Ovary (tissue), 3 donors: ENCODE measurements at regions not wholly inside any gene's neighbourhood (a gene's known extent, or its start where the extent isn't known, plus 50 kb on each side); places are given as distances from the start of the nearest gene placed in this dataset.

ENCODE experiments used
- CTCF ChIP-seq, 3 donors: fragments of 450-650 bp in 2 of 3; fragments of 200-600 bp in 1 of 3; IDR thresholded peaks; one replicate each; pipeline versions ENCODE4 v1.5.1 to v1.8.0; 2016 to 2022; ENCODE audit warnings: antibody characterized with exemption in 3 of 3, mild to moderate bottlenecking in 1 of 3
- EP300 ChIP-seq: sonication (generic); formaldehyde crosslinking; IDR thresholded peaks from one replicate; pipeline ENCODE4 v1.6.1; 2017; ENCODE audit warnings: antibody characterized with exemption
- POLR2A ChIP-seq: fragments of 450-650 bp; IDR thresholded peaks from one replicate; pipeline ENCODE4 v1.6.1; 2017; ENCODE audit warnings: antibody characterized with exemption, mild to moderate bottlenecking, moderate library complexity
- donor health status: DM: no; HTN: no; CAD: no.

- TF ChIP-seq CTCF (IDR thresholded peaks at IDR 0.05) (no peak), POLR2A (no peak), EP300 (no peak)
Measured at GRCh38 chr9:120327322-120327721, 252.6 kb downstream of the CDK5RAP2 start.
